HCT116 (cell line): ENCODE measurements at regions not wholly inside any gene's neighbourhood (a gene's known extent, or its start where the extent isn't known, plus 50 kb on each side); places are given as distances from the start of the nearest gene placed in this dataset.

Experiments
- ATAC-seq: fragments of 200-7000 bp; cut with Tn5 transposase; 2 replicates; pipeline ENCODE4 v1.9.1; 2020; ENCODE audit warnings: mild to moderate bottlenecking, moderate library complexity
- BruUV-seq: library from RNA; stranded (reverse); fragments of 400-500 nt; replicated peaks from 2 replicates; lab custom pipeline; 2021; lab: Mats Ljungman, UMichigan
- CTCF ChIA-PET: fragments of 300-600 bp; sonication (Branson Sonifier 250); formaldehyde crosslinking; loops from one replicate; lab custom pipeline; 2021; ENCODE audit warnings: antibody characterized with exemption; lab: Charles Lee
- POLR2A ChIA-PET: fragments of 300-600, 350-600 bp; sonication (Branson Sonifier 250); formaldehyde crosslinking; loops from one replicate; lab custom pipeline; 2021; ENCODE audit warnings: antibody characterized with exemption; lab: Charles Lee
- RAD21 ChIA-PET, 2 experiments: fragments of 300-600 bp; sonication (Branson Sonifier 250); formaldehyde crosslinking; loops; one replicate each; lab custom pipeline; 2023; ENCODE audit warnings: low total read pairs in 2 of 2; ENCODE audit not compliant: uncharacterized antibody in 2 of 2, unreplicated experiment in 2 of 2, low non-redundant PET in 1 of 2; lab: Charles Lee
- DNase-seq: peaks from one replicate; pipeline ENCODE4 v3.0.0-alpha.2; 2010; ENCODE audit warnings: low read depth, low spot score
- H2AFZ ChIP-seq: fragments of 200-600 bp; shearing (Covaris generic), sonication (generic); 2 replicates; pipeline ENCODE4 v1.6.1; 2017; ENCODE audit warnings: low read depth, mixed run types, mixed read lengths, antibody characterized with exemption, low read length; ENCODE audit not compliant: poor library complexity, severe bottlenecking
- H3K27ac ChIP-seq: 2 replicates; pipeline ENCODE4 v1.5.1; 2012; ENCODE audit warnings: low read depth, low read length
- H3K27me3 ChIP-seq: fragments of 200-600 bp; sonication (generic); 2 replicates; pipeline ENCODE4 v1.6.1; 2016; ENCODE audit warnings: mixed run types, low read length, mixed read lengths; ENCODE audit not compliant: insufficient read depth
- H3K36me3 ChIP-seq, 2 experiments: fragments of 200-500 bp in 1 of 2; fragments of 200-600 bp in 1 of 2; sonication (Bioruptor generic) in 1 of 2; sonication (generic) in 1 of 2; 2 replicates each; pipeline versions ENCODE4 v1.5.1 to v1.6.1; 2014 to 2016; ENCODE audit warnings: low read length in 2 of 2, inconsistent platforms in 1 of 2, mixed read lengths in 1 of 2, mixed run types in 1 of 2; ENCODE audit not compliant: insufficient read depth in 2 of 2, control insufficient read depth in 1 of 2
- H3K4me1 ChIP-seq, 2 experiments: fragments of 200-600 bp in 1 of 2; sonication (generic) in 1 of 2; 2 replicates each; pipeline versions ENCODE4 v1.5.1 to v1.6.1; 2012 to 2017; ENCODE audit warnings: low read length in 2 of 2, inconsistent platforms in 1 of 2, mild to moderate bottlenecking in 1 of 2, mixed read lengths in 1 of 2, mixed run types in 1 of 2, moderate library complexity in 1 of 2; ENCODE audit not compliant: insufficient read depth in 2 of 2, control insufficient read depth in 1 of 2
- H3K4me2 ChIP-seq: fragments of 200-600 bp; sonication (generic); 2 replicates; pipeline ENCODE4 v1.6.1; 2017; ENCODE audit warnings: mixed run types, low read length, mixed read lengths
- H3K4me3 ChIP-seq, 2 experiments: fragments of 200-600 bp in 1 of 2; sonication (generic) in 1 of 2; replicated peaks in 1 of 2; 2 replicates each; pipeline ENCODE4 v1.5.1; 2011 to 2016; ENCODE audit warnings: low read length in 2 of 2, control low read depth in 1 of 2, low read depth in 1 of 2, mild to moderate bottlenecking in 1 of 2, mixed read lengths in 1 of 2, mixed run types in 1 of 2
- H3K79me2 ChIP-seq: fragments of 200-600 bp; sonication (generic); 2 replicates; pipeline ENCODE4 v1.6.1; 2017; ENCODE audit warnings: mild to moderate bottlenecking, mixed run types, low read length, moderate library complexity, mixed read lengths; ENCODE audit not compliant: insufficient read depth
- H3K9ac ChIP-seq: fragments of 200-600 bp; sonication (generic); 2 replicates; pipeline ENCODE4 v1.6.1; 2016; ENCODE audit warnings: low read length, mixed read lengths
- H3K9me2 ChIP-seq: fragments of 200-600 bp; sonication (generic), shearing (Covaris generic); 2 replicates; pipeline ENCODE4 v1.6.1; 2017; ENCODE audit warnings: mixed run types, mild to moderate bottlenecking, moderate library complexity; ENCODE audit not compliant: insufficient read depth
- H3K9me3 ChIP-seq, 2 experiments: fragments of 200-500 bp in 1 of 2; fragments of 200-600 bp in 1 of 2; sonication (Bioruptor generic) in 1 of 2; sonication (generic) in 1 of 2; 2 replicates each; pipeline ENCODE4 v1.6.1; 2014 to 2017; ENCODE audit warnings: low read length in 2 of 2, mixed read lengths in 2 of 2, inconsistent platforms in 1 of 2, low read depth in 1 of 2, mild to moderate bottlenecking in 1 of 2, mixed run types in 1 of 2, moderate library complexity in 1 of 2; ENCODE audit not compliant: control insufficient read depth in 1 of 2, insufficient read depth in 1 of 2
- H4K20me1 ChIP-seq: fragments of 200-600 bp; sonication (generic), shearing (Covaris generic); 2 replicates; pipeline ENCODE4 v1.6.1; 2017; ENCODE audit warnings: mixed run types, mild to moderate bottlenecking, moderate library complexity; ENCODE audit not compliant: insufficient read depth
- CBX3 ChIP-seq: IDR thresholded peaks from 2 replicates; pipeline ENCODE4 v1.6.1; 2012; ENCODE audit warnings: low read depth
- EGR1 ChIP-seq: IDR thresholded peaks from 2 replicates; pipeline ENCODE4 v1.6.1; 2012; ENCODE audit warnings: low read depth
- ELF1 ChIP-seq: IDR thresholded peaks from 2 replicates; pipeline ENCODE4 v1.6.1; 2012; ENCODE audit warnings: low read depth, borderline replicate concordance
- EZH2 ChIP-seq: fragments of 200-600 bp; sonication (generic); IDR thresholded peaks from 2 replicates; pipeline ENCODE4 v1.6.1; 2017; ENCODE audit warnings: antibody characterized with exemption, mixed run types
- FOSL1 ChIP-seq: IDR thresholded peaks from 2 replicates; pipeline ENCODE4 v1.6.1; 2012; ENCODE audit warnings: low read depth
- JUND ChIP-seq: IDR thresholded peaks from 2 replicates; pipeline ENCODE4 v1.6.1; 2012
- POLR2A ChIP-seq: IDR thresholded peaks from 2 replicates; pipeline ENCODE4 v1.7.0; 2011; ENCODE audit warnings: borderline replicate concordance; ENCODE audit not compliant: insufficient read depth, insufficient read length; ENCODE audit errors: extremely low read depth
- POLR2AphosphoS5 ChIP-seq: IDR thresholded peaks from 2 replicates; pipeline ENCODE4 v1.6.1; 2011; ENCODE audit warnings: mild to moderate bottlenecking, low read depth, low read length, moderate library complexity
- SP1 ChIP-seq: IDR thresholded peaks from 2 replicates; pipeline ENCODE4 v1.6.1; 2012; ENCODE audit warnings: low read depth
- SRF ChIP-seq: IDR thresholded peaks from 2 replicates; pipeline ENCODE4 v1.6.1; 2012; ENCODE audit warnings: low read depth
- TCF7L2 ChIP-seq: IDR thresholded peaks from 2 replicates; pipeline ENCODE4 v1.7.0; 2011; ENCODE audit warnings: borderline replicate concordance, inconsistent platforms; ENCODE audit not compliant: insufficient read depth, insufficient read length; ENCODE audit errors: extremely low read depth
- YY1 ChIP-seq: IDR thresholded peaks from 2 replicates; pipeline ENCODE4 v1.6.1; 2011; ENCODE audit warnings: low read length, low read depth, moderate library complexity, mild to moderate bottlenecking; ENCODE audit not compliant: insufficient replicate concordance; ENCODE audit errors: extremely low read depth
- ZFX ChIP-seq: fragments of 450-650 bp; IDR thresholded peaks from 2 replicates; pipeline ENCODE4 v1.6.1; 2017
- ZNF274 ChIP-seq: fragments of 200-500 bp; sonication (Bioruptor generic); IDR thresholded peaks from 2 replicates; pipeline ENCODE4 v1.6.1; 2014; ENCODE audit warnings: mild to moderate bottlenecking, low read depth, low read length, inconsistent platforms
- intact Hi-C: fragments of 100-400 bp; cut with micrococcal nuclease; formaldehyde crosslinking; loops from 2 replicates; pipeline ENCODE4 v1.10.0; 2022
- TF ChIP-seq, protein P1 (sequence below): IDR thresholded peaks from 2 replicates; pipeline ENCODE4 v1.6.1; 2012
- TF ChIP-seq, protein P2 (sequence below): IDR thresholded peaks from 2 replicates; pipeline ENCODE4 v1.6.1; 2011; ENCODE audit warnings: mild to moderate bottlenecking, low read length, moderate library complexity; ENCODE audit not compliant: insufficient replicate concordance; ENCODE audit errors: extremely low read depth
- TF ChIP-seq, protein P3 (sequence below), 3 experiments: fragments of 200-600 bp in 1 of 3; sonication (generic) in 1 of 3; IDR thresholded peaks in 2 of 3; conservative IDR thresholded peaks in 1 of 3; 2 replicates each; pipeline ENCODE4 v1.5.1; 2012 to 2017; ENCODE audit warnings: low read depth in 2 of 3, low read length in 2 of 3, antibody characterized with exemption in 1 of 3, borderline replicate concordance in 1 of 3, control low read depth in 1 of 3, mild to moderate bottlenecking in 1 of 3, mixed read lengths in 1 of 3, mixed run types in 1 of 3, moderate library complexity in 1 of 3; ENCODE audit not compliant: insufficient read depth in 1 of 3
- TF ChIP-seq, protein P4 (sequence below): IDR thresholded peaks from 2 replicates; pipeline ENCODE4 v1.6.1; 2012

DNA sequence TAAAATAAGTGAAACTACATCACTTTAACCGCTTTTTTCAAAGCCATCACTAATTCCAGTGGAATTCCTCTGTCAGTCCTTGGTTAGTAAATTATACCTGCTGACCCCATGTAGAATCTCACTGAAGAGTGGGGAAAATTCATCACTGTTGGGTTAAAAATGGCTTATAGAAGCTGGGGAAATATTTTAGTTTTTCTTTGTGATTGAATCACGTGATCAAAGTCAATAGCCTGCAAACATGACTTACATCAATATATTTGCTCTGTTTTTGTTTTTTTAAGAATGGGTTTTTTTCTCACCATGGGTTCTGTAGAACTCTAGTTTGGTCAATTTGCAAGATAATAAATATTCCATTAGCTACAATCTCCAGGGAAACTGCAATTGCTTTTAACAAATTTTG, 445.2 kb upstream of the FAM47C start:
- Histone ChIP-seq H3K4me2 (no peak overlapping the region), H4K20me1 (no peaks in the 10 kb centered on the region), H3K79me2 (no peaks in the 10 kb centered on the region), H3K36me3 (no peaks in the 10 kb centered on the region), H3K9me3 (no peaks in the 10 kb centered on the region), H3K27ac (no peak overlapping the region), H3K9ac (no peak overlapping the region), H3K9me2 (no peaks in the 10 kb centered on the region), H3K4me1 (no peaks in the 10 kb centered on the region), H3K4me3 (no peak overlapping the region), H3K27me3 (no peaks in the 10 kb centered on the region), H2AFZ (no peak overlapping the region)
- CTCF ChIA-PET: no interaction called here
- no TSS peak for BruUV-seq
- RAD21 ChIA-PET: no interaction called here
- POLR2A ChIA-PET: no interaction called here
- DNase-seq: no peak
- no peak for TF ChIP-seq SRF
- TF ChIP-seq, protein P1, sequence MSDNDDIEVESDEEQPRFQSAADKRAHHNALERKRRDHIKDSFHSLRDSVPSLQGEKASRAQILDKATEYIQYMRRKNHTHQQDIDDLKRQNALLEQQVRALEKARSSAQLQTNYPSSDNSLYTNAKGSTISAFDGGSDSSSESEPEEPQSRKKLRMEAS: no peak
- no peak for TF ChIP-seq POLR2AphosphoS5
- TF ChIP-seq POLR2A: no peak
- no peak for TF ChIP-seq EGR1
- TF ChIP-seq, protein P2, sequence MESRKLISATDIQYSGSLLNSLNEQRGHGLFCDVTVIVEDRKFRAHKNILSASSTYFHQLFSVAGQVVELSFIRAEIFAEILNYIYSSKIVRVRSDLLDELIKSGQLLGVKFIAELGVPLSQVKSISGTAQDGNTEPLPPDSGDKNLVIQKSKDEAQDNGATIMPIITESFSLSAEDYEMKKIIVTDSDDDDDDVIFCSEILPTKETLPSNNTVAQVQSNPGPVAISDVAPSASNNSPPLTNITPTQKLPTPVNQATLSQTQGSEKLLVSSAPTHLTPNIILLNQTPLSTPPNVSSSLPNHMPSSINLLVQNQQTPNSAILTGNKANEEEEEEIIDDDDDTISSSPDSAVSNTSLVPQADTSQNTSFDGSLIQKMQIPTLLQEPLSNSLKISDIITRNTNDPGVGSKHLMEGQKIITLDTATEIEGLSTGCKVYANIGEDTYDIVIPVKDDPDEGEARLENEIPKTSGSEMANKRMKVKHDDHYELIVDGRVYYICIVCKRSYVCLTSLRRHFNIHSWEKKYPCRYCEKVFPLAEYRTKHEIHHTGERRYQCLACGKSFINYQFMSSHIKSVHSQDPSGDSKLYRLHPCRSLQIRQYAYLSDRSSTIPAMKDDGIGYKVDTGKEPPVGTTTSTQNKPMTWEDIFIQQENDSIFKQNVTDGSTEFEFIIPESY: no peak
- TF ChIP-seq SP1: no peak
- no peak for TF ChIP-seq CBX3
- TF ChIP-seq ELF1: no peak
- no peak for TF ChIP-seq ZFX
- TF ChIP-seq EZH2: no peak
- no peak for TF ChIP-seq JUND
- TF ChIP-seq ZNF274: no peak
- TF ChIP-seq TCF7L2: no peak
- no peak for TF ChIP-seq FOSL1
- no peak for TF ChIP-seq YY1
- TF ChIP-seq, protein P3, sequence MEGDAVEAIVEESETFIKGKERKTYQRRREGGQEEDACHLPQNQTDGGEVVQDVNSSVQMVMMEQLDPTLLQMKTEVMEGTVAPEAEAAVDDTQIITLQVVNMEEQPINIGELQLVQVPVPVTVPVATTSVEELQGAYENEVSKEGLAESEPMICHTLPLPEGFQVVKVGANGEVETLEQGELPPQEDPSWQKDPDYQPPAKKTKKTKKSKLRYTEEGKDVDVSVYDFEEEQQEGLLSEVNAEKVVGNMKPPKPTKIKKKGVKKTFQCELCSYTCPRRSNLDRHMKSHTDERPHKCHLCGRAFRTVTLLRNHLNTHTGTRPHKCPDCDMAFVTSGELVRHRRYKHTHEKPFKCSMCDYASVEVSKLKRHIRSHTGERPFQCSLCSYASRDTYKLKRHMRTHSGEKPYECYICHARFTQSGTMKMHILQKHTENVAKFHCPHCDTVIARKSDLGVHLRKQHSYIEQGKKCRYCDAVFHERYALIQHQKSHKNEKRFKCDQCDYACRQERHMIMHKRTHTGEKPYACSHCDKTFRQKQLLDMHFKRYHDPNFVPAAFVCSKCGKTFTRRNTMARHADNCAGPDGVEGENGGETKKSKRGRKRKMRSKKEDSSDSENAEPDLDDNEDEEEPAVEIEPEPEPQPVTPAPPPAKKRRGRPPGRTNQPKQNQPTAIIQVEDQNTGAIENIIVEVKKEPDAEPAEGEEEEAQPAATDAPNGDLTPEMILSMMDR (IDR thresholded peaks at IDR 0.05 in 2 of 3, conservative IDR thresholded peaks at IDR 0.05 in 1 of 3; ENCODE audit: borderline replicate concordance in 1 of 3, insufficient read depth in 1 of 3, low read depth in 2 of 3, low read length in 2 of 3): no peak
- TF ChIP-seq, protein P4, sequence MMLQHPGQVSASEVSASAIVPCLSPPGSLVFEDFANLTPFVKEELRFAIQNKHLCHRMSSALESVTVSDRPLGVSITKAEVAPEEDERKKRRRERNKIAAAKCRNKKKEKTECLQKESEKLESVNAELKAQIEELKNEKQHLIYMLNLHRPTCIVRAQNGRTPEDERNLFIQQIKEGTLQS: no peak
- no peak for ATAC-seq
- intact Hi-C loops: no loop called here
